ENCODE measurements at regions not wholly inside any gene's neighbourhood (a gene's known extent, or its start where the extent isn't known, plus 50 kb on each side); places are given as distances from the start of the nearest gene placed in this dataset.

GRCh38 chr7:68676813-68677535 is 921.3 kb upstream of the AUTS2 start:
- H3K27ac ChIP-seq (ENCODE audit: low read length) = no peak overlapping the region
- no peaks in the 10 kb centered on the region for H3K9me3 ChIP-seq (ENCODE audit: insufficient read depth, low read length)
- H4K20me1 ChIP-seq (ENCODE audit: insufficient read depth, low read length) = no peaks in the 10 kb centered on the region
- no peaks in the 10 kb centered on the region for H3K36me3 ChIP-seq (replicated peaks; ENCODE audit: low read depth, low read length)
- no peak overlapping the region for H3K4me3 ChIP-seq (ENCODE audit: low read length)
- H3K4me2 ChIP-seq (ENCODE audit: low read length) = no peak overlapping the region
- H3K9ac ChIP-seq (ENCODE audit: low read length) = no peak overlapping the region
- TF ChIP-seq CTCF (IDR thresholded peaks at IDR 0.05; ENCODE audit: low read depth, low read length) (no peak), EZH2phosphoT487 (IDR thresholded peaks at IDR 0.05; ENCODE audit: low read depth) (no peak)
- H3K79me2 ChIP-seq (ENCODE audit: low read length) = no peaks in the 10 kb centered on the region
- no peaks in the 10 kb centered on the region for H3K4me1 ChIP-seq (ENCODE audit: low read length)
- H3K27me3 ChIP-seq (ENCODE audit: low read depth, low read length) = no peaks in the 10 kb centered on the region
- no peak overlapping the region for H2AFZ ChIP-seq (ENCODE audit: low read depth, low read length)

GRCh38 chr7:68678196-68678595 is 920.1 kb upstream of the AUTS2 start:
- H2AFZ ChIP-seq (ENCODE audit: low read depth, low read length) = no peak overlapping the region
- H3K9me3 ChIP-seq (ENCODE audit: insufficient read depth, low read length) = no peaks in the 10 kb centered on the region
- TF ChIP-seq EZH2phosphoT487 (IDR thresholded peaks at IDR 0.05; ENCODE audit: low read depth) (no peak), CTCF (IDR thresholded peaks at IDR 0.05; ENCODE audit: low read depth, low read length) (no peak)
- H4K20me1 ChIP-seq (ENCODE audit: insufficient read depth, low read length) = no peaks in the 10 kb centered on the region
- no peaks in the 10 kb centered on the region for H3K36me3 ChIP-seq (replicated peaks; ENCODE audit: low read depth, low read length)
- H3K4me1 ChIP-seq (ENCODE audit: low read length) = no peaks in the 10 kb centered on the region
- H3K9ac ChIP-seq (ENCODE audit: low read length) = no peak overlapping the region
- no peak overlapping the region for H3K4me2 ChIP-seq (ENCODE audit: low read length)
- H3K79me2 ChIP-seq (ENCODE audit: low read length) = no peaks in the 10 kb centered on the region
- H3K27ac ChIP-seq (ENCODE audit: low read length) = no peak overlapping the region
- H3K4me3 ChIP-seq (ENCODE audit: low read length) = no peak overlapping the region
- H3K27me3 ChIP-seq (ENCODE audit: low read depth, low read length) = no peaks in the 10 kb centered on the region

GRCh38 chr7:68679459-68680234 is 918.6 kb upstream of the AUTS2 start:
- Histone ChIP-seq H3K9me3 (ENCODE audit: insufficient read depth, low read length) (no peaks in the 10 kb centered on the region), H3K79me2 (ENCODE audit: low read length) (no peaks in the 10 kb centered on the region), H2AFZ (ENCODE audit: low read depth, low read length) (no peak overlapping the region), H4K20me1 (ENCODE audit: insufficient read depth, low read length) (no peaks in the 10 kb centered on the region), H3K27ac (ENCODE audit: low read length) (no peak overlapping the region), H3K4me3 (ENCODE audit: low read length) (no peak overlapping the region), H3K4me2 (ENCODE audit: low read length) (no peak overlapping the region), H3K36me3 (replicated peaks; ENCODE audit: low read depth, low read length) (no peaks in the 10 kb centered on the region), H3K27me3 (ENCODE audit: low read depth, low read length) (no peaks in the 10 kb centered on the region), H3K9ac (ENCODE audit: low read length) (no peak overlapping the region), H3K4me1 (ENCODE audit: low read length) (no peaks in the 10 kb centered on the region)
- no peak for TF ChIP-seq CTCF (IDR thresholded peaks at IDR 0.05; ENCODE audit: low read depth, low read length)
- TF ChIP-seq EZH2phosphoT487 (IDR thresholded peaks at IDR 0.05; ENCODE audit: low read depth) = no peak

DNA sequence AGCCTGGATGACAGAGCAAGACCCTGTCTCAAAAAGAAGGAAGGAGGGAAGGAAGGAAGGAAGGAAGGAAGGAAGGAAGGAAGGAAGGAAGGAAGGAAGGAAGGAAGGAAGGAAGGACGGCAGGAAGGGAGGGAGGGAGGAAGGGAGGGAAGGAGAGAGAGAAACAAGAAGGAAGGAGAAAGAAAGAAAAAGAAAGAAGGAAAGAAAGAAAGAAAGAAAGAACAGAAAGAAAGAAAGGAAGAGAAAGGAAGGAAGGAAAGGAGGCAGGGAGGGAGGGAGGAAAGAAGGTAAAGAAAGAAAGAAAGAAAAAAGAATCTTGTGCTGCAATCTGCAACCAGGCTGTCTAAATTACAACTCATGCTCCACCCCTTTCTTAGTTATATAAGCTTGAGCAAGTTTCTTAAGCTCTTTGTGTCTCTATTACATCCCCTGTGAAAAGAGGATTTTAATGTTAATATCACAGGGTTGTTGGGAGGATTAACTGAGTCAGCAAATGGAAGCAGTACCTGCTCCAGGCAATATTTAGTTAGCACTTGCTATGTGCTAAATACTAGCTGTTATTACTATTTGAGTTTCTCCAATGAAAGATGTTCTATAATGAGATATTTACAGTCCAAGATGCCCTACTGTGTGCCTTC is 917.9 kb upstream of the AUTS2 start:
- no peak overlapping the region for H2AFZ ChIP-seq (ENCODE audit: low read depth, low read length)
- no peak overlapping the region for H3K4me2 ChIP-seq (ENCODE audit: low read length)
- no peak overlapping the region for H3K9ac ChIP-seq (ENCODE audit: low read length)
- no peak for TF ChIP-seq CTCF (IDR thresholded peaks at IDR 0.05; ENCODE audit: low read depth, low read length)
- no peak for TF ChIP-seq EZH2phosphoT487 (IDR thresholded peaks at IDR 0.05; ENCODE audit: low read depth)
- H3K27me3 ChIP-seq (ENCODE audit: low read depth, low read length) = no peaks in the 10 kb centered on the region
- H3K4me3 ChIP-seq (ENCODE audit: low read length) = no peak overlapping the region
- no peak overlapping the region for H3K27ac ChIP-seq (ENCODE audit: low read length)
- no peaks in the 10 kb centered on the region for H3K79me2 ChIP-seq (ENCODE audit: low read length)
- H3K36me3 ChIP-seq (replicated peaks; ENCODE audit: low read depth, low read length) = no peaks in the 10 kb centered on the region
- H3K9me3 ChIP-seq (ENCODE audit: insufficient read depth, low read length) = no peaks in the 10 kb centered on the region
- no peaks in the 10 kb centered on the region for H3K4me1 ChIP-seq (ENCODE audit: low read length)
- no peaks in the 10 kb centered on the region for H4K20me1 ChIP-seq (ENCODE audit: insufficient read depth, low read length)

All from OCI-LY3 (cell line).